ENCODE measurements at regions not wholly inside any gene's neighbourhood (a gene's known extent, or its start where the extent isn't known, plus 50 kb on each side); places are given as distances from the start of the nearest gene placed in this dataset.

DNA sequence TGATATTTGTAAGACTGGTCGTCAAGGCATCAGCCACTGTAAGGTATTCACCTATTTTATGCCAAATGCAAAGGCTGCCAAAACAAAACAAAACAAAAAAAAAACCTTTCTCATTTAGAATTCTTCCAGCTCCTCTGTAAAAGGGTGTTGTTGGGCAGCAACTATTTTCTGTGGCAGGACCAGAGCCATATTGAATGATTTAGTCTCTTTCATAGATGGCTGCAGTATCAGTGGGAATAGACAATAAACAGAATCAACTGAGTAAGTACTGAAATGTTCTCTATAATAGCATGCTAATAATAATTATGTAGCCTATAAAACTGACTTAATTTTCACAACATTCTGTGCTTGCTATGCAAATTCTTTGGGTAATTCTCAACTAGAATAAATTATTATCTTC, 389.7 kb upstream of the PABPC4L start:
- TF ChIP-seq FOXM1 (IDR thresholded peaks at IDR 0.05; ENCODE audit: borderline replicate concordance, low read depth) (no peak), CEBPB (IDR thresholded peaks at IDR 0.05) (no peak), TCF12 (IDR thresholded peaks at IDR 0.05; ENCODE audit: low read depth) (no peak), NFIC (IDR thresholded peaks at IDR 0.05) (no peak), YY1 (IDR thresholded peaks at IDR 0.05; ENCODE audit: low read depth) (no peak), CREB1 (IDR thresholded peaks at IDR 0.05; ENCODE audit: low read depth) (no peak), RAD21 (IDR thresholded peaks at IDR 0.05; ENCODE audit: low read depth) (no peak), TEAD4 (IDR thresholded peaks at IDR 0.05) (no peak), EGR1 (IDR thresholded peaks at IDR 0.05) (no peak), ZBTB7A (IDR thresholded peaks at IDR 0.05; ENCODE audit: low read depth) (no peak), TAF1 (IDR thresholded peaks at IDR 0.05; ENCODE audit: low read depth) (no peak), EP300 (IDR thresholded peaks at IDR 0.05; ENCODE audit: borderline replicate concordance) (no peak)
- TF ChIP-seq, protein P1, sequence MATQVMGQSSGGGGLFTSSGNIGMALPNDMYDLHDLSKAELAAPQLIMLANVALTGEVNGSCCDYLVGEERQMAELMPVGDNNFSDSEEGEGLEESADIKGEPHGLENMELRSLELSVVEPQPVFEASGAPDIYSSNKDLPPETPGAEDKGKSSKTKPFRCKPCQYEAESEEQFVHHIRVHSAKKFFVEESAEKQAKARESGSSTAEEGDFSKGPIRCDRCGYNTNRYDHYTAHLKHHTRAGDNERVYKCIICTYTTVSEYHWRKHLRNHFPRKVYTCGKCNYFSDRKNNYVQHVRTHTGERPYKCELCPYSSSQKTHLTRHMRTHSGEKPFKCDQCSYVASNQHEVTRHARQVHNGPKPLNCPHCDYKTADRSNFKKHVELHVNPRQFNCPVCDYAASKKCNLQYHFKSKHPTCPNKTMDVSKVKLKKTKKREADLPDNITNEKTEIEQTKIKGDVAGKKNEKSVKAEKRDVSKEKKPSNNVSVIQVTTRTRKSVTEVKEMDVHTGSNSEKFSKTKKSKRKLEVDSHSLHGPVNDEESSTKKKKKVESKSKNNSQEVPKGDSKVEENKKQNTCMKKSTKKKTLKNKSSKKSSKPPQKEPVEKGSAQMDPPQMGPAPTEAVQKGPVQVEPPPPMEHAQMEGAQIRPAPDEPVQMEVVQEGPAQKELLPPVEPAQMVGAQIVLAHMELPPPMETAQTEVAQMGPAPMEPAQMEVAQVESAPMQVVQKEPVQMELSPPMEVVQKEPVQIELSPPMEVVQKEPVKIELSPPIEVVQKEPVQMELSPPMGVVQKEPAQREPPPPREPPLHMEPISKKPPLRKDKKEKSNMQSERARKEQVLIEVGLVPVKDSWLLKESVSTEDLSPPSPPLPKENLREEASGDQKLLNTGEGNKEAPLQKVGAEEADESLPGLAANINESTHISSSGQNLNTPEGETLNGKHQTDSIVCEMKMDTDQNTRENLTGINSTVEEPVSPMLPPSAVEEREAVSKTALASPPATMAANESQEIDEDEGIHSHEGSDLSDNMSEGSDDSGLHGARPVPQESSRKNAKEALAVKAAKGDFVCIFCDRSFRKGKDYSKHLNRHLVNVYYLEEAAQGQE (IDR thresholded peaks at IDR 0.05; ENCODE audit: low read depth) = no peak
- TF ChIP-seq, protein P2, sequence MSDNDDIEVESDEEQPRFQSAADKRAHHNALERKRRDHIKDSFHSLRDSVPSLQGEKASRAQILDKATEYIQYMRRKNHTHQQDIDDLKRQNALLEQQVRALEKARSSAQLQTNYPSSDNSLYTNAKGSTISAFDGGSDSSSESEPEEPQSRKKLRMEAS (IDR thresholded peaks at IDR 0.05) = no peak
- TF ChIP-seq, protein P3, sequence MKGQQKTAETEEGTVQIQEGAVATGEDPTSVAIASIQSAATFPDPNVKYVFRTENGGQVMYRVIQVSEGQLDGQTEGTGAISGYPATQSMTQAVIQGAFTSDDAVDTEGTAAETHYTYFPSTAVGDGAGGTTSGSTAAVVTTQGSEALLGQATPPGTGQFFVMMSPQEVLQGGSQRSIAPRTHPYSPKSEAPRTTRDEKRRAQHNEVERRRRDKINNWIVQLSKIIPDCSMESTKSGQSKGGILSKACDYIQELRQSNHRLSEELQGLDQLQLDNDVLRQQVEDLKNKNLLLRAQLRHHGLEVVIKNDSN (IDR thresholded peaks at IDR 0.05) = no peak

DNA sequence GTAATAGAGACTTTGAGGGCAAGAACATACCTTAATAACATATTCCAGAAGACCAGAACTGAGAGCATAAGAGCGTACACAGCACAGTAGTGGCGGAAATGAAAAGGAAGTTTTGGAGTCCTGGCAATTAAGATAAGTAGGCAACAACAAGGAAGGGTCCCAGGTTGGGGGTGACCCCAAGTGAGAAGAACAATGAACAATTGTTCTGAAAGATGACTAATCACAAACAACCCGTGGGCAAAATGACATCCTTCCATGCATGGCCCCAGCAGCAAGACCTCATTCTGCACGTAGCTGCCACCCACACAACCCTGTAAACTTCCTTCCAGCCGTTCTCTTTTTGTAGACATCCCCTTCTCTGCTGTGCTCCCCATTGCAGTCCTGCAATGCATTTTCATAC, 384.4 kb upstream of the PABPC4L start:
- TF ChIP-seq FOXM1 (IDR thresholded peaks at IDR 0.05; ENCODE audit: borderline replicate concordance, low read depth) (no peak), TCF12 (IDR thresholded peaks at IDR 0.05; ENCODE audit: low read depth) (no peak), RAD21 (IDR thresholded peaks at IDR 0.05; ENCODE audit: low read depth) (no peak), CEBPB (IDR thresholded peaks at IDR 0.05) (no peak)

DNA sequence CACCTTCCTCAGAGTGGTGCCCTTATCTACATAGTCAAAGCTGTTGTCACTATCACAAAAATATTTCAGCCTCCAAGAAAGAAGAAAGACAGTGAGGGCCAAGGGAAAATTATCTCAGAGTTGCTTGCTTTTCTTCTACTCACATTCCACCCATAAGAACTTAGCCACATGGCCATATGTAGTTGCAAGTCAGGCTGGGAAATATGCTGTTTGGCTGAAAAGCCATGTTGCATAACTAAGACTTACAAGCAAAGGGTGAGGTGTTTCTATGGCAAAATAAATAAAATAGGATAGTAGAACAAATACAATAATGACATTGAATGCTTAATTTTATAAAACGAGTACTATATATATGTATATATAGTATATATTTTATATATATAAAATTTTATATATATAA, 365.9 kb upstream of the PABPC4L start:
- TF ChIP-seq ZBTB7A (IDR thresholded peaks at IDR 0.05; ENCODE audit: low read depth) = no peak
- TF ChIP-seq CREB1 (IDR thresholded peaks at IDR 0.05; ENCODE audit: low read depth) = no peak
- TF ChIP-seq, protein P2 (IDR thresholded peaks at IDR 0.05) = no peak
- no peak for TF ChIP-seq NFIC (IDR thresholded peaks at IDR 0.05)
- no peak for TF ChIP-seq CEBPB (IDR thresholded peaks at IDR 0.05)
- TF ChIP-seq, protein P3 (IDR thresholded peaks at IDR 0.05) = no peak
- no peak for TF ChIP-seq FOXM1 (IDR thresholded peaks at IDR 0.05; ENCODE audit: borderline replicate concordance, low read depth)
- TF ChIP-seq EP300 (IDR thresholded peaks at IDR 0.05; ENCODE audit: borderline replicate concordance) = no peak
- no peak for TF ChIP-seq YY1 (IDR thresholded peaks at IDR 0.05; ENCODE audit: low read depth)
- no peak for TF ChIP-seq TCF12 (IDR thresholded peaks at IDR 0.05; ENCODE audit: low read depth)
- TF ChIP-seq RAD21 (IDR thresholded peaks at IDR 0.05; ENCODE audit: low read depth) = no peak
- TF ChIP-seq TAF1 (IDR thresholded peaks at IDR 0.05; ENCODE audit: low read depth) = no peak
- no peak for TF ChIP-seq TEAD4 (IDR thresholded peaks at IDR 0.05)

DNA sequence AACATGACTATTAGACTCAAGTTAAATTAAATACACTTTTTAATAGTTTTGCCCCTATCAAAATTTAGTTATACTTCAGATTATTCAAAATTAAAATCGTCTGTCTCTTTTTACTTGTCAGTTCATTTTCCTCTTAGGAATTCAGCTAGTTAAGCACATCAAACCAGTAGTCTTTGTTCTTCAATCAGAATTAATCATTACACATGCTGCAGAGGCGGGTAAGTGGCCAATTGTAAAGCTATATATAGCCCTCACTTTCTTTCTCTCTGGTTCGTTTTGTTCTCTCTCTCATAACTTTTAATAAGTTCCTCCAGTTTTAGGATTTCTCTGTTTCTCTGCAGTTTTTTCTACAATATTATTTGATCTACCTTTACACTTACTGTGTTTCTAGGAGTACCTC, 359.1 kb upstream of the PABPC4L start:
- TF ChIP-seq CEBPB (IDR thresholded peaks at IDR 0.05) (no peak), TAF1 (IDR thresholded peaks at IDR 0.05; ENCODE audit: low read depth) (no peak), ZBTB7A (IDR thresholded peaks at IDR 0.05; ENCODE audit: low read depth) (no peak), EP300 (IDR thresholded peaks at IDR 0.05; ENCODE audit: borderline replicate concordance) (no peak), EGR1 (IDR thresholded peaks at IDR 0.05) (no peak)

DNA sequence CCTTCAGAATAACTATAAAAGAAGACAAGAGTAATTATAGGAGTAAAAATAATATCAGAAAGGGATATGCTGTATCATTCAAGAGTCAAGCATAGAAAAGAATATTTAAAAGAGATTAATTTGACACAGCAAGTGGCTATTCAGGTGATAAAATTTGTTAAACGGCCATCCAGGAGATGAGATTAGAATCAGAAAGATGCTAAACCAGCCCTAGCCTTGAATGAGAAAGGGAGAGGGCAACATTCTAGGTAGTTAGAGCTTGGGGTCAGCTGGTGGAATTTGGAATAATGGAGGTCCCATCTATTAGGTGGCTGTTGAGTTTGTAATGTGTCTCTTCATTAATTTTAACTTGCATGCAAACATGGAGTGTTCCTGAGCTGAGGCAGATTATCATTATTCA, 350.5 kb upstream of the PABPC4L start:
- TF ChIP-seq, protein P3 (IDR thresholded peaks at IDR 0.05) = no peak
- TF ChIP-seq TCF12 (IDR thresholded peaks at IDR 0.05; ENCODE audit: low read depth) = no peak
- no peak for TF ChIP-seq RAD21 (IDR thresholded peaks at IDR 0.05; ENCODE audit: low read depth)
- no peak for TF ChIP-seq EGR1 (IDR thresholded peaks at IDR 0.05)
- no peak for TF ChIP-seq ZBTB7A (IDR thresholded peaks at IDR 0.05; ENCODE audit: low read depth)
- no peak for TF ChIP-seq TAF1 (IDR thresholded peaks at IDR 0.05; ENCODE audit: low read depth)
- no peak for TF ChIP-seq FOXM1 (IDR thresholded peaks at IDR 0.05; ENCODE audit: borderline replicate concordance, low read depth)
- TF ChIP-seq, protein P1 (IDR thresholded peaks at IDR 0.05; ENCODE audit: low read depth) = no peak
- no peak for TF ChIP-seq CREB1 (IDR thresholded peaks at IDR 0.05; ENCODE audit: low read depth)
- TF ChIP-seq TEAD4 (IDR thresholded peaks at IDR 0.05) = no peak
- no peak for TF ChIP-seq EP300 (IDR thresholded peaks at IDR 0.05; ENCODE audit: borderline replicate concordance)

DNA sequence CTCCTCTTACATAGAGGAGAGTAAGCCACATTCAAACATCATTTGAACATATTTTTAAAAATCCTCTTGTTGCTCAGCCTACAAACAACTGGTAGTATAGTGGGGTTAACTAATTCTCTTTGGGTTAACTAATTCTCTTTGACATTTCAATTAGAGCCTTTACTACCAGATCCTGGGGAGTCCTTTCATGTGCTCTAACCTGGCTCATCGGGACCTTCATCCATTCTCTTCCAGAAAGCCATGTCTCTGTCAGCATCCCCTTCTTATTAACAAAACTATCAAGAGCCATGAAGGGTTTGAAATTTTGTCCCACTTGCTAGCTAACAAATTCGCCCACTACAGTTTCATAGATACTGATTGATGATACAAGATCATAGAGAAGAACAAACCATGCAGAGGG, 349.8 kb upstream of the PABPC4L start:
- TF ChIP-seq, protein P3 (IDR thresholded peaks at IDR 0.05) = no peak
- TF ChIP-seq FOXM1 (IDR thresholded peaks at IDR 0.05; ENCODE audit: borderline replicate concordance, low read depth) (no peak), YY1 (IDR thresholded peaks at IDR 0.05; ENCODE audit: low read depth) (no peak), TAF1 (IDR thresholded peaks at IDR 0.05; ENCODE audit: low read depth) (no peak), RAD21 (IDR thresholded peaks at IDR 0.05; ENCODE audit: low read depth) (no peak), EP300 (IDR thresholded peaks at IDR 0.05; ENCODE audit: borderline replicate concordance) (no peak), EGR1 (IDR thresholded peaks at IDR 0.05) (no peak), CEBPB (IDR thresholded peaks at IDR 0.05) (no peak), ZBTB7A (IDR thresholded peaks at IDR 0.05; ENCODE audit: low read depth) (no peak)
- TF ChIP-seq, protein P1 (IDR thresholded peaks at IDR 0.05; ENCODE audit: low read depth) = no peak
- TF ChIP-seq, protein P2 (IDR thresholded peaks at IDR 0.05) = no peak
